ELR (cell line): ENCODE measurements at regions not wholly inside any gene's neighbourhood (a gene's known extent, or its start where the extent isn't known, plus 50 kb on each side); places are given as distances from the start of the nearest gene placed in this dataset.
"Not testable (repeated sequence)": the region's sequence is repeated elsewhere in the genome, so short reads cannot be mapped to it uniquely, and the experiment has no call there.

ENCODE experiments used
- DNase-seq: peaks from one replicate; pipeline ENCODE4 v3.0.0-alpha.2; 2015; ENCODE audit warnings: low read depth

- not testable (repeated sequence) for DNase-seq
These were observed 83.2 kb upstream of the ARID5B start for GRCh38 chr10:61818251-61818650.

DNA sequence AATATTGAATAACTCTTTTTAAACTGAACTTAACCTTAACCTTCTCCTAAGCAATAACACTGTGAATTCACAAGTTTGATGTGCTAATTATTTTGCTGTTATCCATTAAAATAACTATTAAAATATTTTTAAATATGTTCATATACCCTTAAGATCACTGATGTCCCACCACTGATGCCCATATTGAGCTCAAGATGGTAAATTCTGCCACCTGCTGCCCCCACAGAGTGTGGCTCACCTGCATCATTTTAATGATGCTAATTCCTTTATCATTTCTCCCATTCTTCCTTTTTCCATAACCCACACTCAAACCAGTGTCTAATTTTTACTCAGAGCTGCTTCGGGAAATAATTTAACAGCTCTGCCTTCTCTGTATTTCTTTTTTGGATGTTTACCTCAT lies 82.3 kb upstream of the ARID5B start:
- no peak for DNase-seq

DNA sequence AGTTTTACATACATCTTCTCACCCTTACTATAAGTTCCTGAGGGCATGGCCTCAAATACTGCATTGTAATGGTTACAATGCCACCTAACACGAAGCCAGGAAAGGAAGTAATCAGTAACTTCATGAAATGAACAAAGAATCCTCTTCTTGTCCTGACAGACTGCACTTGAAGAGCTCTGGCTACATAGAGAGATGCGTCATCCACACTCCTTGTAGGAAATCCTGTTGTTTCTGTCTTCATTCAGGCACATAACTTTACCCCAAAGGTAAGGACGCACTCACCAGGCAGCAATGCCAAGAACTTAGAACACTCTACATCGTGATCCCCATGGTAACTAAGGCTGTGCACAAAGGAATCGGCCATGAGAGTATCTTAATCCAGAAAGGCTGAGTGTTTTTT lies 80.3 kb upstream of the ARID5B start:
- peak; percentile 13 for DNase-seq

DNA sequence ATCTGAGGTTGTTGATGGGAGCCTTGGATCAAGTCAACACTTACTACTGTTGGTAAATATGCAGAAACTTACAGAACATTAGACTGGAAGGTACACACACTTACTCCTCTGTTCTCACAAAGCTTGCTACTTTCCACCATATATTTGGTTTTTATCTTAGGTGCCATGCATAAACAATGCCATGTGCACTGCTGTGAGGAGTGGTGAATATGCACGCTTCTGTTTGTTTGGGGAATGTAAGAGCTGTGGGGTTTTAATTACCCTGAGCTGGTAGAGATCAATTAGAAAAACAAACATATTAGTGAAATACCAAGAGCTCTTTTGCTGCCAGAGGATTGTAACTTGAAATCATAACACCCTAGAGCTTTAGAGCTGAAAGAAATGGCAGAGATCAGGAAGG lies 79.8 kb upstream of the ARID5B start:
- DNase-seq, result no peak

GRCh38 chr10:61822096-61822495 lies 79.4 kb upstream of the ARID5B start:
- DNase-seq, result no peak

DNA sequence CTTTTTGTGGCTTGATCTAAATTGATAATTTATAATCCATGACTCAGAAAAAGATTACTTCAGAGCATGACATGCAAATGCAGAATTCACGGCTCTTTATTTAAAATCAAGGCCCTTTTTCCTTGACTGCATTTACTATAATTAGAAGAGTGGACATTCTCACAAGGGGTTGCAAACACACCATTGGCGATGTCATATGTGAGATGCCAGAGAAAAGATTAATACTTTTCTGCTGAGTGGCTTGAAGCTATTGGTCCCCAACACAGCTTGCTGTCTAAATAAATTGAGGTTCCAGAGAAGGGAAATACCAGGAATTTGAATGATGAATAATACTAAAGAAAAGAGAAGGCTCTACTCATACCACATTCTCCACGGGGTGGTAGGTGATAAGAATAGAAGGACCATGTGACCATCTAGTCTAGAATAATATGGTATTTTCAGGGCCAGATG lies 78.7 kb upstream of the ARID5B start:
- peak; percentile 32 for DNase-seq

DNA sequence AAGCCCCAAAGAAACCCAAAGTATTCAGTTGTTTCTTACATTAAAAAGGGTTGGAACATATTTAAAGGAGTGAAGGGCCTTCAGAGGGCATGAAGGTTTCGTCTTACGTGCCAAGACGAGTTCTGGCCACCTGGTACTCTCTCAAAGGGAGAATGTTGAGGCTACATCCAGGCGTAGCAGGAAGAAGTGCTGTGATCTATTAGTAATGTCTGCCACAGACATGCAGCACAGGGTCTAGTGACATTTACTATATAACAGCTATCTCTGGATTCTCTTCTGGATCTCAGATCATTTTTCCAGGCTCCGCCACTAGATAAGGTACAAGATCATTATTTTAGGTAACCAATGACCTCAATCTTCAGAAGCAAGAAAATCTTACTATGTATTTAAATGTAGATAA lies 76.5 kb upstream of the ARID5B start:
- no peak for DNase-seq

GRCh38 chr10:61825628-61826027 lies 75.9 kb upstream of the ARID5B start:
- DNase-seq, result no peak

DNA sequence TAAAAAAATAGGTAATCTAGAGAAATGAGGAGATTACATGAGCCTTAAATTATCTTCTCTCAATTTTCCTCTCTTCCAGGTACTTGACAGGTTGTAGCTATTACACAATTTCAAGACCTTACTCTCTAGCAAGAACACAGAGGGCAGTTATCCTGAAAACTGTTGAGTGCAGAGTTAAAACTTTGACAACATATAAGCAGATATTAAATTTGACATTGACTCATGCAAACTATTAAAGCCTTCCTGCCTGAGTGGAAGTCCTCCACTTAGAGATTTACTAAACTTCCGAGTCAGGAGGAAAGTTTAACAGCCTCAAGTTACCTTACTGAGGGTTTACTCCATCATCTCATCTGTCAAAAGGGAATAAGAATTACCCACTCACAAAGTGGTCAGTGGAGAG lies 73.5 kb upstream of the ARID5B start:
- no peak for DNase-seq

DNA sequence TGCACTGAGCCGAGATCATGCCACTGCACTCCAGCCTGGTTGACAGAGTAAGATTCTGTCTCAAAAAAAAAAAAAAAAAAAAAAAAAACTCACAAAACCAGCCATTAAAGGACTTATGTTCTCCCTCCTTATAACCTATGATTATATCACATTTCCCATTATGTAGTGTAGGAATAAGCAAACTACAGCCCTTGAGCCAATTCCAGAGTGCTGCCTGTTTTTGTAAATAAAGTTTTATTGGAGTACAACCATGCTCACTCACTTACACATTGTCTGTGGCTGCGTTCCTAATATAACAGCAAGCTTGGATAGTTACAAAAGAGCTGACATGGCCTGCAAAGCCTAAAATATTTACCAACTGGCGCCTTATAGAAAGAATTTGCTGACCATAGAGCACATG lies 72.7 kb upstream of the ARID5B start:
- DNase-seq, result no peak

DNA sequence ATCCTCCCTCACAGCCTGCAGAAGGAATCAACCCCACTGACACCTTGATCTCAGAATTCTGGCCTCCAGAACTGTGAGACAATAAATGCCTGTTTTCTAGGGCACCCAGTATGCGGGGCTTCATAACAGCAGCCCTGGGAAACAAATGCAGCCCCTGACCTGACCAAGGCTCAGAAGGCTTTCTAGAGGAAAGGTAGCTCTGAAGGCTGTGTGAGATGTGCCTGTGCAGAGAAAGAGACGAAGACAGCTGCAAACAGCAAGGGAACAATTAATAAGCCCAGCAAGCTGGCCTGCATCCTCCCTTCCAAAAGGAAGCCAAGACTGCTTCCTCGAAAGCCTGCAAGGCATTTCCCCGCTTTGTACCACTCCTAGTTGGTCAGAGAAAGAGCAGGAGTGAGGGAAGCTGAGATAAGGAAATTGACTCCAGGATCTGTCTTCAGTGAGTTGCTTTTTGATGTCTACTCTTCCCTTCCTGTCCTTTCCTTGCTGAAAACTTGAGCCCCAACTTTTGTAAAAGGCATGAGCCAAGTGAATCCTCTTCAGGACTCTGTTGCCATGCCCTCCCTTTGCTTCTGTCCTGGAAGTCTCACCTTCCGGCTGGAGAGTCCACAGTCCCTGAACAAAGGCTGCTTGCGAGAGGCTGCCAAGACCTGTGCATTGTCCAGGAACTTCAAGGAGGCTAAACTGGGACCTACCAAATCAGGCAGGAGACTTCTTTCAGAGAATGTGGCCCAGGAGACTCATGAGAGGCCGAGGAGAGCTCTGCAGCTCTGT lies 71.2 kb upstream of the ARID5B start:
- DNase-seq, result no peak

DNA sequence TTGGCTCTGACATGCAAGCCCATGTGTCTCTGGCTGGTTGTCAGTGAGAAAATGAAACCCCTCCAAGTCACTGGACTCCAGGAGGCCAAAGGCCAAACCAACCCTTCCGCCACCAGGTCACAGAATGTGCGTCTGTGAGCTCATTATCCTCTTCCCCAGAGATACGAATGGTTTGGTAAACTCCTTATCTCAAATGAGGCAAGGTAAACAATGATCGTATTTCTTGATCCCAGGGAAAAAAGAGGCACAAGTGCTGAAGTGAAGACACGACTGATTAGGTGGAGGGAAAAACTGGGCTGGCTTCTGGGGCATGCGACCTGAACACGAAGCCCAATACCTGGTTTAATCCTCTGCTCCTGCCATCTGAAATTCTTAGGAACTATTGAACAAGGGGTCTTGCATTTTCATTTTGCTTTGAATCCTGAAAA lies 70.6 kb upstream of the ARID5B start:
- no peak for DNase-seq

- no peak for DNase-seq
These were observed 68.5 kb upstream of the ARID5B start for GRCh38 chr10:61832866-61833481.

- no peak for DNase-seq
These were observed 67.0 kb upstream of the ARID5B start for GRCh38 chr10:61834519-61834918.

DNA sequence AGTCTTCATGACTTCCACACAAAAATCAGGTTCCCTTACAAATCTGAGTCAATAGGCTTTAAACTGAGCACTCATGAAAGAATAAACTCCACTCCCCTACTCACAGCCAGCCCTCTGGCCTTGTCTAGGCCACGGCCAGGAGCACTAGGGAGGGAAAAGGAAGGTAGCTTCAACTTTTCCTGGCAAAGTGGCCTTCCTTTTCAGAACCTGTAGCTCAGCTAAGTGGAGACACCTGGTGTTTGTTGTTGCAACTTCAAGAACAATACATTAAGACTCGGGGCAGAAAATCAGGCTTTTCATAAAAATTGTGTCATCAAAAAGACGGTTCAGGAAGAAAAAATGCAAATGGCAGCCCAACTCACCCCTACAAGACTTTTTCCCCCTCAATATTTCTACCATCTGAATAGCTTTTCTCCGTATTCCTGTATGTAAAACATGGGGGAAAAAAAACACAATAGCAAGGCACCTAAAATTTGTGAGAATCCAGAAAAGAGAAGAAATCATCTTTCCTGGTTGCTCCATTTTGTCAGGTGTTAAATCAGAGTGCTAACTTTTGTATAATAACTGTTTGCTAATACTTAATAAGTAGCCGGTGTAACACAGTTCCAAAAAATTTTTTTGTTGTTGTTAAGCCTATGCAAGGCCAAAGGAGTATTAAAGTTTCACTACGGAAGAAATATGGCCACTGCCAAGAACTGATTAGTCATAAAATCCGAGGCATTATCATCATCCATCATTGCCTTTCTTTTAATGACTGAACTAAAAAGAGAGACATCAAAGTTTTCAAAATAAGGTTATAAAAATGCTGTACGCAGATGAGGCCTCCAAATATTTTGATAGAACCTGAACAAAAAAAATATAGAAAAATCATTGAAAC lies 66.2 kb upstream of the ARID5B start:
- peak; percentile 78 for DNase-seq

DNA sequence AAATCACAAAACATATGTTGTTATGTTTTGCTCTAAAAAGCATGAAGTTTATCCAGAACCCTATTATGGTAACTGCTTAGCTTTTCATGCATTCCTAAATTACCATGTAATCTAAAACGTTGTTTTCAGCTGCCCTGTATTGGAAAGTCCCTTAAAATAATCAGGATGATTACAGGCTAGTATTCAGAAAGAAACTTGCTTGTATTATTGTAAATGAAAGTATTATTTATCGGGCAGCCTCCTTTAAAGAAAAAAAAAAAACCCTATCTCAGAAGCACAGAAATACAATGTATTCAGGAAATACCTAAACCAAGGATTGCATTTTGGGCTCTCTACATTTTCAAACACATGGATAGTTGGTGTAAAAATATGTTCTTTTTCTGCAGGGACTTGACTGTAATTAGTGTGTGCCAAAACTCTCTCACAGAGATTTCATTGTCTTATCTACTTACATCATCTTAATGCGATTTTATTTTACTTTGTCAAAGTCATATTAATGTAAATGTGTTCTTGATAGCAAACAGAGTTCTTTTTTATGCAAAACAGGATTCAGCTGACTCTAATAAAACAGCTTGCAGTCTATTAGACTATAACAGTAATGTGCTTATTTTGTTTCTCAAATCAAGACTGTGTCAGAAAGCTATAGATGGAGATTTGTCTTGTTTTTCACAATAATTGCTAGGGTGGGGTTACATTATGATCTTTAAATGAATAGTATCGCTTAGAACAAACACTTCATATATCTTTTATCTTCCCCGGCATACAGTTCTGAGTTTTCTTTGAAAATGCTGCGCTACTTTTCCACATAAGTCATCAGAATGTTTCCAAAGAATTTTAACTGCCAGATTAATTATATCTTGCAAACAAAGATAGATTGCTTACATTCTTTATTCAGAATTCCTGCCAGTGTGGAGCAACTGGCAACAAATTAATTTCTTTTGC lies 65.3 kb upstream of the ARID5B start:
- peak; percentile 61 for DNase-seq

- peak; percentile 87 for DNase-seq
These were observed 64.4 kb upstream of the ARID5B start for GRCh38 chr10:61836888-61837754.

DNA sequence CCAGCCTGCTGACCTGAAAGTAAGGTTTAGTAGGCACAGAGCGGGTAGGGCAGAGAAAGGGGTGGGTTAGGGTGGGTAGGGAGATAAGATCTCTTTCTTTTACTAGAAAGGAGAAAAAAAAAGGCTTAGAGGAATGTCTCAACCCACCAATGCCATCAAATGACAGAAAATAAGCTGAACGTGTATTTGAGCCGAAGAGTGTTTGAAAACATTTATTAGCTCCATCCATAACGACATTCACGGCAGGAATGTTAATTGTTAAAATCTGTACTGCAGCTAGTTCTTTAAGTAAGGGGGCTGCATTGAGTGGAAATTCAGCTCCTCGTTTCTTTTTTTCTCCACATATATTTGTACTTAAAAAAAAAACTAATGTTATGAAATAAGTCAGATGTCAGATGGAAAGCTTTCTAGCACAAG lies 63.7 kb upstream of the ARID5B start:
- peak; percentile 24 for DNase-seq

- DNase-seq, result no peak
These were observed 61.6 kb upstream of the ARID5B start for GRCh38 chr10:61839916-61840315.

GRCh38 chr10:61840403-61840802 lies 61.1 kb upstream of the ARID5B start:
- no peak for DNase-seq
